PFSK-1 (cell line): ENCODE measurements at regions not wholly inside any gene's neighbourhood (a gene's known extent, or its start where the extent isn't known, plus 50 kb on each side); places are given as distances from the start of the nearest gene placed in this dataset.

Source experiments
- FOXP2 ChIP-seq: optimal IDR thresholded peaks from 2 replicates; pipeline ENCODE3; 2011; ENCODE audit warnings: borderline replicate concordance, control low read depth, inconsistent platforms; ENCODE audit not compliant: insufficient read depth; ENCODE audit errors: extremely low read length, extremely low read depth
- POLR2AphosphoS5 ChIP-seq: IDR thresholded peaks from 2 replicates; pipeline ENCODE4 v1.6.1; 2012; ENCODE audit warnings: low read depth, mild to moderate bottlenecking, control low read depth, low read length, moderate library complexity
- SIN3A ChIP-seq: IDR thresholded peaks from 2 replicates; pipeline ENCODE4 v1.6.1; 2012; ENCODE audit warnings: mild to moderate bottlenecking, low read length, moderate library complexity, borderline replicate concordance; ENCODE audit not compliant: insufficient read depth
- TAF1 ChIP-seq: IDR thresholded peaks from 2 replicates; pipeline ENCODE4 v1.6.1; 2012; ENCODE audit warnings: low read length, control low read depth, borderline replicate concordance; ENCODE audit not compliant: insufficient read depth
- TF ChIP-seq, protein P1 (sequence below), 2 experiments: IDR thresholded peaks; 2 replicates each; pipeline versions ENCODE4 v1.6.1 to v1.8.0; 2011 to 2012; ENCODE audit warnings: low read depth in 2 of 2, low read length in 2 of 2, control low read depth in 1 of 2, inconsistent platforms in 1 of 2, mild to moderate bottlenecking in 1 of 2, moderate library complexity in 1 of 2; ENCODE audit not compliant: insufficient read depth in 1 of 2

DNA sequence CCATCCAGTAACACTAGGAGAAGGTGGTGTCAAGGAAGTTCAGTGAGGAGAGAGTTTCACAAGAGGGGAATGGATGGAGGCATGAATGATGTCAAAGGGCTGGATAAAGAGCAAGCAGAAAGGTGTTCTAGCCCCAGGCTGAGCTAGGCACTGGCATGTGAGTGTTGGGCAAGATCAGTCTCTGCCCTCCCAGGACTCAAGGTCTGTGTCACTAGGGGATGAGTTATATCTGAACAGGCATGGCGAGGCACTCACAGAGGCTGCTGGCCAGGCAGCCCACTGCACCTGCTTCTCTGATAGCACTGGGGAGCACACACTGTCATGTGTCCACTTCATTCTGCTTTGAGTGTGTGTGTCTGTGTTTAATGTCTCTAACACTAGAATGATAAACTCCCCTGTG lies 903.8 kb downstream of the BCL11B start:
- TF ChIP-seq TAF1 (no peak), SIN3A (no peak), FOXP2 (no peak), POLR2AphosphoS5 (no peak)
- TF ChIP-seq, protein P1, sequence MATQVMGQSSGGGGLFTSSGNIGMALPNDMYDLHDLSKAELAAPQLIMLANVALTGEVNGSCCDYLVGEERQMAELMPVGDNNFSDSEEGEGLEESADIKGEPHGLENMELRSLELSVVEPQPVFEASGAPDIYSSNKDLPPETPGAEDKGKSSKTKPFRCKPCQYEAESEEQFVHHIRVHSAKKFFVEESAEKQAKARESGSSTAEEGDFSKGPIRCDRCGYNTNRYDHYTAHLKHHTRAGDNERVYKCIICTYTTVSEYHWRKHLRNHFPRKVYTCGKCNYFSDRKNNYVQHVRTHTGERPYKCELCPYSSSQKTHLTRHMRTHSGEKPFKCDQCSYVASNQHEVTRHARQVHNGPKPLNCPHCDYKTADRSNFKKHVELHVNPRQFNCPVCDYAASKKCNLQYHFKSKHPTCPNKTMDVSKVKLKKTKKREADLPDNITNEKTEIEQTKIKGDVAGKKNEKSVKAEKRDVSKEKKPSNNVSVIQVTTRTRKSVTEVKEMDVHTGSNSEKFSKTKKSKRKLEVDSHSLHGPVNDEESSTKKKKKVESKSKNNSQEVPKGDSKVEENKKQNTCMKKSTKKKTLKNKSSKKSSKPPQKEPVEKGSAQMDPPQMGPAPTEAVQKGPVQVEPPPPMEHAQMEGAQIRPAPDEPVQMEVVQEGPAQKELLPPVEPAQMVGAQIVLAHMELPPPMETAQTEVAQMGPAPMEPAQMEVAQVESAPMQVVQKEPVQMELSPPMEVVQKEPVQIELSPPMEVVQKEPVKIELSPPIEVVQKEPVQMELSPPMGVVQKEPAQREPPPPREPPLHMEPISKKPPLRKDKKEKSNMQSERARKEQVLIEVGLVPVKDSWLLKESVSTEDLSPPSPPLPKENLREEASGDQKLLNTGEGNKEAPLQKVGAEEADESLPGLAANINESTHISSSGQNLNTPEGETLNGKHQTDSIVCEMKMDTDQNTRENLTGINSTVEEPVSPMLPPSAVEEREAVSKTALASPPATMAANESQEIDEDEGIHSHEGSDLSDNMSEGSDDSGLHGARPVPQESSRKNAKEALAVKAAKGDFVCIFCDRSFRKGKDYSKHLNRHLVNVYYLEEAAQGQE (IDR thresholded peaks at IDR 0.05; ENCODE audit: insufficient read depth in 1 of 2, low read depth in 2 of 2, low read length in 2 of 2): no peak

DNA sequence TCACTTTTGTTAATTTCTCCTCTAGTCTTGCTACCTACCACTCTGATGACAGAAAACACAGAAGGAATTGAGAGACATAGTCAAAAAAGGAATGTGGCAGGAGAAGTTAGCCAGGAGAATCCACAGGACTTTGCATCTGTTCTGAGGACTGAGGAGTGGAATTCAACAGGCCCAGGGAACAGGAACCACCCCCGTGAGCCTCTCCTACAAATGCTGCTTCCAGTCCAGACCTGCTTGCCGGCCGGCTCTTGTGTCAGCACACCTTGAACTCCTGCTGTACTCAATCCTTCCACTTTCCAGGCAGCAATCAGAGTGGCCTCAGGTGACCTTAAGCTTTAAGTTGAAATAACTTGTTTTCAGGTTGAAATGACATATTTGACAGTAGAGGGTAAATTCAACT lies 903.1 kb downstream of the BCL11B start:
- TF ChIP-seq SIN3A (no peak), TAF1 (no peak), POLR2AphosphoS5 (no peak), FOXP2 (no peak)
- TF ChIP-seq, protein P1 (IDR thresholded peaks at IDR 0.05; ENCODE audit: insufficient read depth in 1 of 2, low read depth in 2 of 2, low read length in 2 of 2): no peak

DNA sequence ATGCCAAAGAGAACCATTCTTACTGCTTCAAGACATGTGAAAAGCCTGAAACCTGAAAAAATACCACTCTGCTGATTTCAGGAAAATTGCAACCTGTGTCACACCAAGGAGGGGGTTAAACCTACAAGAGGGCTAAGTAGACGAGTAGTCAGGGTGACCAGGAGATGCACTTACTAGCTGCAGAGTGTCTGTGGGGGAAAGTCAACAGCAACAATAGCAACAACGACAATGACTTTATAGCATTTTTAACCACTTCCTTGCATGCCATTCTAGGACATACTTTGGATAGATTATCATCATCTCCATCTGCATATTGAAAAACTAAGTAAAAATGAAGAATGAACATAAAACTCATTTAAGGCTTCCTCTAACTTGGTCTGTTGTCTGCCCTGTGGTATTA lies 902.7 kb downstream of the BCL11B start:
- TF ChIP-seq, protein P1 (IDR thresholded peaks at IDR 0.05; ENCODE audit: insufficient read depth in 1 of 2, low read depth in 2 of 2, low read length in 2 of 2): no peak
- TF ChIP-seq TAF1: no peak
- TF ChIP-seq SIN3A: no peak
- TF ChIP-seq POLR2AphosphoS5: no peak

DNA sequence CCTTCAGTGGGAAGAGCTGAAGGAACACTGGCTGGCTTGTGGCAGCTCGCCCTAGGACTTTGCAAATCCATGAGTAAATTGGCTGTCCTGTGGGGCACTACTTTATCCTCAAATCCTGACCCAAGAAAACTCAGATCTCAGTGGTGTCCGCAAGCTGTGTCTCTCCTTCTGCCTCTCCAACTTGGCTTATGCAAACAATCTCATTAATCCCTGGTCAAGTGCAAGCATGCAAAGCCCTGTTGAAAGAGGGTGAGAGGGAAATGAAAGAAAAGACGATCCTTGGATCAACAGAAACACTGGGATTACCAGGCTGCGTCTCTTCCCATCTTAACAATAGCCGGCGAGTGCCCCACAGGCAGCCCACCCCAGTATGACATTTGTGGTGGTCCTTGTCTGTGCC lies 901.6 kb downstream of the BCL11B start:
- TF ChIP-seq, protein P1 (IDR thresholded peaks at IDR 0.05; ENCODE audit: insufficient read depth in 1 of 2, low read depth in 2 of 2, low read length in 2 of 2): no peak
- TF ChIP-seq POLR2AphosphoS5: no peak
- no peak for TF ChIP-seq SIN3A
- no peak for TF ChIP-seq TAF1
- TF ChIP-seq FOXP2: no peak

DNA sequence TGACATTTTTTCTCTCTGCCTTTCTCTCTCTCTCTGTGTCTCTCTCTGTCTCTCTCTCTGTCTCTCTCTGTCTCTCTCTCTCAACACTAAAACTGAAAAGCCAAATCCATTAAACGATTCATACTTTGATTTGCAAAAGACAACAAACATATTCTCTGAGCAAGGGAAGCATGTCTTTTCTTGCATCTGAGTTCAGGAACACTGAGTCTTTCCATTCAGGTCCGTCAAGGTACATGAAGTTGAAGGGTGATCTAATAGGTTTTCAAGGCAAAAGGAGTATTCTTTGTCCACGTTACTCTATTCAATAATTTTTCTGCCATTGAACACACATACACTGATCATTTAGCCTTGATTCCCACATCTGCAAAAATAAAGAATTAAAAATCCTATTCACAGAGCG lies 900.9 kb downstream of the BCL11B start:
- TF ChIP-seq, protein P1 (IDR thresholded peaks at IDR 0.05; ENCODE audit: insufficient read depth in 1 of 2, low read depth in 2 of 2, low read length in 2 of 2): no peak
- TF ChIP-seq SIN3A (no peak), POLR2AphosphoS5 (no peak), FOXP2 (no peak), TAF1 (no peak)
